Urinary bladder (tissue), 3 donors: ENCODE measurements at regions not wholly inside any gene's neighbourhood (a gene's known extent, or its start where the extent isn't known, plus 50 kb on each side); places are given as distances from the start of the nearest gene placed in this dataset.

Experiments used
- DNase-seq: peaks from one replicate; pipeline ENCODE4 v3.0.0-alpha.2; 2015; ENCODE audit errors: extremely low spot score
- H3K27ac ChIP-seq: one replicate; pipeline ENCODE4 v1.5.1; 2013; ENCODE audit warnings: low read depth, mild to moderate bottlenecking, moderate library complexity
- H3K36me3 ChIP-seq: one replicate; pipeline ENCODE4 v1.6.1; 2013; ENCODE audit warnings: mild to moderate bottlenecking, moderate library complexity; ENCODE audit not compliant: insufficient read depth
- H3K4me1 ChIP-seq: one replicate; pipeline ENCODE4 v1.6.1; 2013; ENCODE audit warnings: mild to moderate bottlenecking, moderate library complexity; ENCODE audit not compliant: insufficient read depth
- H3K4me3 ChIP-seq: one replicate; pipeline ENCODE4 v1.5.1; 2013; ENCODE audit warnings: low read depth, low read length
- WGBS: extraction: QIAGEN DNeasy Blood & Tissue Kit; methylation state at CpG from one replicate; pipeline ENCODE4 v1.1.7; 2013; 5-methylcytosine and 5-hydroxymethylcytosine counted together
- donor health status: healthy with polysubstance abuse.
- donor health status: healthy.

- no peak for DNase-seq
- Histone ChIP-seq H3K27ac (no peak overlapping the region), H3K36me3 (no peaks in the 10 kb centered on the region), H3K4me1 (no peaks in the 10 kb centered on the region), H3K4me3 (no peak overlapping the region)
- WGBS = 42% methylated on average over 2 of the region's 2 CpGs
Observed at GRCh38 chr4:189385579-189385978, 555.1 kb upstream of the FRG1 start.

- DNase-seq = no peak
- 89% methylated on average over 7 of the region's 7 CpGs for WGBS
- no peaks in the 10 kb centered on the region for H3K36me3 ChIP-seq
- H3K4me1 ChIP-seq = no peaks in the 10 kb centered on the region
- no peak overlapping the region for H3K4me3 ChIP-seq
- H3K27ac ChIP-seq = no peak overlapping the region
Observed at GRCh38 chr4:189396435-189396834, 544.2 kb upstream of the FRG1 start.

GRCh38 chr4:189404271-189404670 is 536.4 kb upstream of the FRG1 start:
- no peak overlapping the region for H3K27ac ChIP-seq
- no peaks in the 10 kb centered on the region for H3K4me1 ChIP-seq
- no peak overlapping the region for H3K4me3 ChIP-seq
- DNase-seq = no peak
- 41% methylated on average over 1 of the region's 1 CpG for WGBS
- H3K36me3 ChIP-seq = no peaks in the 10 kb centered on the region

- no peaks in the 10 kb centered on the region for H3K4me1 ChIP-seq
- no peaks in the 10 kb centered on the region for H3K36me3 ChIP-seq
- no peak overlapping the region for H3K4me3 ChIP-seq
- no peak for DNase-seq
- H3K27ac ChIP-seq = no peak overlapping the region
- 85% methylated on average over 6 of the region's 6 CpGs for WGBS
Observed at GRCh38 chr4:189409158-189409557, 531.5 kb upstream of the FRG1 start.

GRCh38 chr4:189414021-189414420 is 526.7 kb upstream of the FRG1 start:
- Histone ChIP-seq H3K36me3 (no peaks in the 10 kb centered on the region), H3K4me1 (no peaks in the 10 kb centered on the region), H3K4me3 (no peak overlapping the region), H3K27ac (no peak overlapping the region)
- WGBS = 61% methylated on average over 4 of the region's 4 CpGs
- no peak for DNase-seq

- Histone ChIP-seq H3K36me3 (no peaks in the 10 kb centered on the region), H3K4me3 (no peak overlapping the region), H3K4me1 (no peaks in the 10 kb centered on the region), H3K27ac (no peak overlapping the region)
- DNase-seq = no peak
- WGBS = 52% methylated on average over 10 of the region's 10 CpGs
Observed at GRCh38 chr4:189420572-189420971, 520.1 kb upstream of the FRG1 start.

- no peak for DNase-seq
- Histone ChIP-seq H3K4me1 (no peaks in the 10 kb centered on the region), H3K27ac (no peak overlapping the region), H3K4me3 (no peak overlapping the region), H3K36me3 (no peaks in the 10 kb centered on the region)
- 69% methylated on average over 3 of the region's 3 CpGs for WGBS
Observed at GRCh38 chr4:189436207-189436606, 504.5 kb upstream of the FRG1 start.

GRCh38 chr4:189440716-189441115 is 500.0 kb upstream of the FRG1 start:
- 51% methylated on average over 4 of the region's 4 CpGs for WGBS

GRCh38 chr4:189443341-189443740 is 497.3 kb upstream of the FRG1 start:
- 75% methylated on average over 6 of the region's 6 CpGs for WGBS
- no peaks in the 10 kb centered on the region for H3K4me1 ChIP-seq
- no peak overlapping the region for H3K27ac ChIP-seq
- H3K4me3 ChIP-seq = no peak overlapping the region
- no peaks in the 10 kb centered on the region for H3K36me3 ChIP-seq
- no peak for DNase-seq

More at GRCh38 chr4:189440716-189441115, 500.0 kb upstream of the FRG1 start:
- no peak for DNase-seq
- H3K4me3 ChIP-seq = no peak overlapping the region
- no peaks in the 10 kb centered on the region for H3K36me3 ChIP-seq
- H3K4me1 ChIP-seq = no peaks in the 10 kb centered on the region
- H3K27ac ChIP-seq = no peak overlapping the region

GRCh38 chr4:189445613-189446012 is 495.1 kb upstream of the FRG1 start:
- H3K4me1 ChIP-seq = no peaks in the 10 kb centered on the region
- H3K36me3 ChIP-seq = no peaks in the 10 kb centered on the region
- no peak overlapping the region for H3K27ac ChIP-seq
- H3K4me3 ChIP-seq = no peak overlapping the region
- DNase-seq = no peak

GRCh38 chr4:189463734-189464133 is 476.9 kb upstream of the FRG1 start:
- Histone ChIP-seq H3K4me1 (no peaks in the 10 kb centered on the region), H3K27ac (no peak overlapping the region), H3K36me3 (no peaks in the 10 kb centered on the region), H3K4me3 (no peak overlapping the region)
- DNase-seq = no peak
- WGBS = 91% methylated on average over 12 of the region's 12 CpGs

GRCh38 chr4:189494407-189494806 is 446.3 kb upstream of the FRG1 start:
- Histone ChIP-seq H3K4me1 (no peaks in the 10 kb centered on the region), H3K4me3 (no peak overlapping the region), H3K27ac (no peak overlapping the region), H3K36me3 (no peaks in the 10 kb centered on the region)
- DNase-seq = no peak
- WGBS = 62% methylated on average over 2 of the region's 2 CpGs

- WGBS = 49% methylated on average over 6 of the region's 6 CpGs
- no peak for DNase-seq
Observed at GRCh38 chr4:189497516-189497915, 443.2 kb upstream of the FRG1 start.

GRCh38 chr4:189497996-189498395 is 442.7 kb upstream of the FRG1 start:
- Histone ChIP-seq H3K27ac (no peak overlapping the region), H3K36me3 (no peaks in the 10 kb centered on the region), H3K4me3 (no peak overlapping the region), H3K4me1 (no peaks in the 10 kb centered on the region)
- no peak for DNase-seq
- WGBS = 80% methylated on average over 10 of the region's 10 CpGs

More at GRCh38 chr4:189497516-189497915, 443.2 kb upstream of the FRG1 start:
- no peaks in the 10 kb centered on the region for H3K36me3 ChIP-seq
- no peak overlapping the region for H3K4me3 ChIP-seq
- no peaks in the 10 kb centered on the region for H3K4me1 ChIP-seq
- no peak overlapping the region for H3K27ac ChIP-seq

- Histone ChIP-seq H3K27ac (no peak overlapping the region), H3K36me3 (no peaks in the 10 kb centered on the region), H3K4me1 (no peaks in the 10 kb centered on the region), H3K4me3 (no peak overlapping the region)
- WGBS = 46% methylated on average over 8 of the region's 8 CpGs
- no peak for DNase-seq
Observed at GRCh38 chr4:189498457-189498856, 442.2 kb upstream of the FRG1 start.
